Keratinocyte (primary cell): ENCODE measurements at regions not wholly inside any gene's neighbourhood (a gene's known extent, or its start where the extent isn't known, plus 50 kb on each side); places are given as distances from the start of the nearest gene placed in this dataset.

Experiments used
- CTCF ChIP-seq, 3 experiments: IDR thresholded peaks in 1 of 3; conservative IDR thresholded peaks in 1 of 3; optimal IDR thresholded peaks in 1 of 3; 2 replicates in 2 of 3; 3 replicates in 1 of 3; pipeline versions ENCODE3 to v1.5.1; 2011; ENCODE audit warnings: low read length in 3 of 3, mild to moderate bottlenecking in 3 of 3, moderate library complexity in 2 of 3, control low read depth in 1 of 3, inconsistent platforms in 1 of 3; ENCODE audit not compliant: insufficient read depth in 2 of 3; ENCODE audit errors: extremely low read depth in 1 of 3
- EZH2 ChIP-seq: IDR thresholded peaks from one replicate; pipeline ENCODE4 v1.6.1; 2012; ENCODE audit warnings: inconsistent platforms, mild to moderate bottlenecking, low read length, moderate library complexity

- TF ChIP-seq CTCF (optimal IDR thresholded peaks at IDR 0.05 in 1 of 3, IDR thresholded peaks at IDR 0.05 in 1 of 3, conservative IDR thresholded peaks at IDR 0.05 in 1 of 3; ENCODE audit: extremely low read depth in 1 of 3, insufficient read depth in 2 of 3, low read length in 3 of 3) (no peak), EZH2 (no peak)
Observed at GRCh38 chr7:25964483-25964991, 187.5 kb upstream of the NFE2L3 start.
